ENCODE measurements at regions not wholly inside any gene's neighbourhood (a gene's known extent, or its start where the extent isn't known, plus 50 kb on each side); places are given as distances from the start of the nearest gene placed in this dataset.

GRCh38 chr5:104361932-104362331, 799.3 kb upstream of the NUDT12 start:
- CTCF ChIA-PET = no interaction called here
- intact Hi-C loops (cut with micrococcal nuclease; ENCODE audit: unreplicated experiment) = no loop called here
- H3K27ac Mint-ChIP-seq (ENCODE audit: unreplicated experiment) = no peak overlapping the region
- no peak for DNase-seq
- no peaks in the 10 kb centered on the region for H3K27me3 Mint-ChIP-seq (ENCODE audit: unreplicated experiment)
- no peaks in the 10 kb centered on the region for H3K4me1 Mint-ChIP-seq (ENCODE audit: low read depth, unreplicated experiment)
- BruUV-seq (replicated peaks) = no TSS peak
- no peak for TF ChIP-seq CTCF (IDR thresholded peaks at IDR 0.05; ENCODE audit: unreplicated experiment)
- no peaks in the 10 kb centered on the region for H3K9me3 Mint-ChIP-seq (ENCODE audit: low read depth, unreplicated experiment)
- no peaks in the 10 kb centered on the region for H3K36me3 Mint-ChIP-seq (ENCODE audit: insufficient read depth, unreplicated experiment)
- H3K4me3 Mint-ChIP-seq (ENCODE audit: low read depth, unreplicated experiment) = no peak overlapping the region

- H3K4me1 Mint-ChIP-seq (ENCODE audit: low read depth, unreplicated experiment) = no peaks in the 10 kb centered on the region
- H3K9me3 Mint-ChIP-seq (ENCODE audit: low read depth, unreplicated experiment) = no peaks in the 10 kb centered on the region
- no TSS peak for BruUV-seq (replicated peaks)
- no peak overlapping the region for H3K27ac Mint-ChIP-seq (ENCODE audit: unreplicated experiment)
- TF ChIP-seq CTCF (IDR thresholded peaks at IDR 0.05; ENCODE audit: unreplicated experiment) = no peak
- no peaks in the 10 kb centered on the region for H3K27me3 Mint-ChIP-seq (ENCODE audit: unreplicated experiment)
- intact Hi-C loops (cut with micrococcal nuclease; ENCODE audit: unreplicated experiment) = no loop called here
- DNase-seq = no peak
- H3K36me3 Mint-ChIP-seq (ENCODE audit: insufficient read depth, unreplicated experiment) = no peaks in the 10 kb centered on the region
- H3K4me3 Mint-ChIP-seq (ENCODE audit: low read depth, unreplicated experiment) = no peak overlapping the region
- CTCF ChIA-PET = no interaction called here
Measured at GRCh38 chr5:104355350-104355749, 792.8 kb upstream of the NUDT12 start.

- no TSS peak for BruUV-seq (replicated peaks)
- Mint-ChIP-seq H3K9me3 (ENCODE audit: low read depth, unreplicated experiment) (no peaks in the 10 kb centered on the region), H3K27ac (ENCODE audit: unreplicated experiment) (no peak overlapping the region), H3K27me3 (ENCODE audit: unreplicated experiment) (no peaks in the 10 kb centered on the region), H3K36me3 (ENCODE audit: insufficient read depth, unreplicated experiment) (no peaks in the 10 kb centered on the region), H3K4me3 (ENCODE audit: low read depth, unreplicated experiment) (no peak overlapping the region), H3K4me1 (ENCODE audit: low read depth, unreplicated experiment) (no peaks in the 10 kb centered on the region)
- intact Hi-C loops (cut with micrococcal nuclease; ENCODE audit: unreplicated experiment) = no loop called here
- TF ChIP-seq CTCF (IDR thresholded peaks at IDR 0.05; ENCODE audit: unreplicated experiment) = no peak
- CTCF ChIA-PET = interaction anchor here (0.6 kb wide), 1 partner anchor 1711 kb away, joined by 3 read pairs; no protein-coding TSS in a partner anchor
- no peak for DNase-seq
Measured at GRCh38 chr5:104353371-104353770, 790.8 kb upstream of the NUDT12 start.

- DNase-seq = no peak
- no peaks in the 10 kb centered on the region for H3K27me3 Mint-ChIP-seq (ENCODE audit: unreplicated experiment)
- BruUV-seq (replicated peaks) = no TSS peak
- intact Hi-C loops (cut with micrococcal nuclease; ENCODE audit: unreplicated experiment) = no loop called here
- no peak overlapping the region for H3K4me3 Mint-ChIP-seq (ENCODE audit: low read depth, unreplicated experiment)
- H3K9me3 Mint-ChIP-seq (ENCODE audit: low read depth, unreplicated experiment) = no peaks in the 10 kb centered on the region
- CTCF ChIA-PET = no interaction called here
- no peak for TF ChIP-seq CTCF (IDR thresholded peaks at IDR 0.05; ENCODE audit: unreplicated experiment)
- H3K36me3 Mint-ChIP-seq (ENCODE audit: insufficient read depth, unreplicated experiment) = no peaks in the 10 kb centered on the region
- H3K4me1 Mint-ChIP-seq (ENCODE audit: low read depth, unreplicated experiment) = no peaks in the 10 kb centered on the region
- H3K27ac Mint-ChIP-seq (ENCODE audit: unreplicated experiment) = no peak overlapping the region
Measured at GRCh38 chr5:104352954-104353353, 790.4 kb upstream of the NUDT12 start.

All from Calu3 (cell line).